D341Med (cell line): ENCODE measurements at regions not wholly inside any gene's neighbourhood (a gene's known extent, or its start where the extent isn't known, plus 50 kb on each side); places are given as distances from the start of the nearest gene placed in this dataset.
"Not testable (repeated sequence)": the region's sequence is repeated elsewhere in the genome, so short reads cannot be mapped to it uniquely, and the experiment has no call there.

Experiments
- DNase-seq: peaks from one replicate; pipeline ENCODE4 v3.0.0; 2012; ENCODE audit warnings: low spot score

GRCh38 chr9:113665064-113665463, 201.5 kb downstream of the RGS3 start:
- DNase-seq = no peak

GRCh38 chr9:113665756-113666155, 202.2 kb downstream of the RGS3 start:
- DNase-seq = no peak

GRCh38 chr9:113668061-113668460, 204.5 kb downstream of the RGS3 start:
- no peak for DNase-seq

GRCh38 chr9:113669522-113670115, 206.1 kb downstream of the RGS3 start:
- DNase-seq = no peak

- no peak for DNase-seq
Measured at GRCh38 chr9:113673726-113674125, 202.4 kb upstream of the ZNF618 start.

- DNase-seq = no peak
Measured at GRCh38 chr9:113674436-113674835, 201.7 kb upstream of the ZNF618 start.

GRCh38 chr9:113675475-113675941, 200.6 kb upstream of the ZNF618 start:
- no peak for DNase-seq

- DNase-seq = no peak
Measured at GRCh38 chr9:113677057-113677456, 199.1 kb upstream of the ZNF618 start.

- no peak for DNase-seq
Measured at GRCh38 chr9:113677569-113677968, 198.5 kb upstream of the ZNF618 start.

- no peak for DNase-seq
Measured at GRCh38 chr9:113678119-113678858, 197.8 kb upstream of the ZNF618 start.

- no peak for DNase-seq
Measured at GRCh38 chr9:113678859-113679256, 197.3 kb upstream of the ZNF618 start.

- DNase-seq = peak; percentile 71
Measured at GRCh38 chr9:113682297-113682771, 193.8 kb upstream of the ZNF618 start.

GRCh38 chr9:113685636-113686035, 190.5 kb upstream of the ZNF618 start:
- DNase-seq = not testable (repeated sequence)

- no peak for DNase-seq
Measured at GRCh38 chr9:113687107-113687679, 188.9 kb upstream of the ZNF618 start.

GRCh38 chr9:113687680-113688371, 188.3 kb upstream of the ZNF618 start:
- DNase-seq = no peak

- DNase-seq = no peak
Measured at GRCh38 chr9:113690055-113690740, 185.9 kb upstream of the ZNF618 start.

- DNase-seq = no peak
Measured at GRCh38 chr9:113692256-113692655, 183.9 kb upstream of the ZNF618 start.

GRCh38 chr9:113694912-113695311, 181.2 kb upstream of the ZNF618 start:
- no peak for DNase-seq

- no peak for DNase-seq
Measured at GRCh38 chr9:113695440-113695851, 180.7 kb upstream of the ZNF618 start.

- DNase-seq = no peak
Measured at GRCh38 chr9:113695901-113696300, 180.2 kb upstream of the ZNF618 start.

- no peak for DNase-seq
Measured at GRCh38 chr9:113701774-113702755, 174.0 kb upstream of the ZNF618 start.
